Cardiac muscle cell (in vitro differentiated cells and primary cell): ENCODE measurements at regions not wholly inside any gene's neighbourhood (a gene's known extent, or its start where the extent isn't known, plus 50 kb on each side); places are given as distances from the start of the nearest gene placed in this dataset.
A peak's percentile ranks its signal among the peaks of the same experiment; 100 is the strongest.

ENCODE experiments used
- DNase-seq, 2 donors: peaks; one replicate each; pipeline versions ENCODE4 v3.0.0 to v3.0.0-alpha.2; 2010 to 2017; ENCODE audit warnings: low read depth in 1 of 2, low spot score in 1 of 2
- H3K27ac ChIP-seq: fragments of 200-600 bp; sonication (generic); 2 replicates; pipeline ENCODE4 v1.5.1; 2016
- H3K27me3 ChIP-seq: fragments of 200-600 bp; sonication (generic); 2 replicates; pipeline ENCODE4 v1.6.0; 2016; ENCODE audit warnings: control low read depth
- H3K36me3 ChIP-seq: fragments of 200-600 bp; sonication (generic); 2 replicates; pipeline ENCODE4 v1.5.1; 2016; ENCODE audit warnings: control low read depth
- H3K4me1 ChIP-seq: fragments of 200-600 bp; sonication (generic); 2 replicates; pipeline ENCODE4 v1.8.1; 2017; ENCODE audit warnings: low read depth, mild to moderate bottlenecking, mixed run types
- H3K4me3 ChIP-seq: fragments of 200-600 bp; sonication (generic); 2 replicates; pipeline ENCODE4 v1.5.1; 2016; ENCODE audit warnings: mild to moderate bottlenecking
- H3K9me3 ChIP-seq: fragments of 200-600 bp; sonication (generic); 2 replicates; pipeline ENCODE4 v1.5.1; 2017; ENCODE audit warnings: low read depth, mild to moderate bottlenecking, control low read depth
- TF ChIP-seq, protein P1 (sequence below): IDR thresholded peaks from 2 replicates; pipeline ENCODE4 v1.5.1; 2012; ENCODE audit warnings: low read depth, mild to moderate bottlenecking, low read length

DNA sequence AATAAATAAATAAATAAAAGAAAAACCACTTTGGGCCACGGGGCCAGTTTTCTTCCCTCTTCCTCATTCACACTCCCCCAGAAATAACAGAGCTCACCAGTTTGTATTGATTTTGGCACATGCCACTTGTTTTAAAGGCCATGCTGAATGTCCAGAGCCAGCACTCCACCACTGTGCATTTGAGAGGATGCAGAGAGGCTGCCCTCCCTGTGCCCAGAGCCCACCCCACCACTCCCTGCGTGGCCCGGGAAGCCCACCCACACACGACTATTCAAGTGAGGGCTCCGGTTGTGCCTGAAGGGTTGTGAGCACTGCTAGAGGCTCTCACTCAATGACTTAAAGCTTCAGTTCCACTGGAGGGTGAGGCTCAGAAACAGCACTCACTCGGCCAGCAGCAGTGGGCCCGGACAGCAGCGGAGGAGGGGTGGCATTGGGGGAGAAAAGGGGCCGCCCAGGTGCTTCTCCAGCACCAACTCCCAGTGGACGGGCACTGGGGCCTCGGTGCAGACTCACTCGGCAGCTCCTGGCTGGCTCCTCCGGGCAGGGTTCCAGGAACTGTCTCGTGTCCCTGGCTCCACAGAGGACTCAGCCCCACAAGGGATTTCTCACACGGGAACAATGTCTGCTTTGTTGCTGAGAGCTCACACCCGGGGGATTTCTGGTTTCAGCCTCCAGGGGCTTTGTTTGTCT lies 112.7 kb downstream of the SHANK2 start:
- Histone ChIP-seq H3K4me1 (no peaks in the 10 kb centered on the region), H3K4me3 (no peak overlapping the region)
- peak in 1 of 2 donors; percentile 51 for DNase-seq

DNA sequence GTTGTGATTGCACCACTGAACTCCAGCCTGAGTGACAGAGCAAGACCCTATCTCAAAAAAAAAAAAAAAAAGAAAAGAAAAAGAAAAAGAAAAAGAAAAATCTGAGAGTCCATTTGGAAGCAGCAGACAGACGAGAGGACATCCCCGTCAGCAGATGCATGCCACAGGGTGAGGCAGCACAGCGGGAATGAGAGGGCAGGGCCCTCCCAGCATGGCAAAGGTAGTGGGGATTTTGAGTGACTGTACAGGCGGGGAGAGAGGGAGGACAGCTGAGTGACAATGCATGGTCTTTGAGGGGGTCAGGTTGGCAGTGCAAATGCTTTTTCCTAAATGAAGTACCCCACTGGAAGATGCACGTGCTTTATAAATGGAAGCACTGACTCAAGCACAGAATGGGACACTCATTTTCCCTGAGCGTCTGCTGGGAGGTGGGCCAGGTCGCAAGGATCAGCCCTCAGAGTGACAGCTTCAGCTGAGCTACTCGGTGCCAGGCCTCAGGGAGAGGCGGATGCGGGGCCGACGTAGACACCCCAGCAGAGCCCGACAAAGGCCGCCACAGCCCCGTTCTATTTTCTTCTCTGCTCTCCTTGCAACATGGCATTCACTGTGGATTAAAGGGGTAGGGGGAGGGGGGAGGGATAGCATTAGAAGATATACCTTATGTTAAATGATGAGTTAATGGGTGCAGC lies 113.5 kb downstream of the SHANK2 start:
- Histone ChIP-seq H3K27me3 (no peaks in the 10 kb centered on the region), H3K27ac (no peak overlapping the region), H3K36me3 (no peaks in the 10 kb centered on the region), H3K4me1 (no peaks in the 10 kb centered on the region), H3K4me3 (no peak overlapping the region), H3K9me3 (no peaks in the 10 kb centered on the region)
- TF ChIP-seq, protein P1, sequence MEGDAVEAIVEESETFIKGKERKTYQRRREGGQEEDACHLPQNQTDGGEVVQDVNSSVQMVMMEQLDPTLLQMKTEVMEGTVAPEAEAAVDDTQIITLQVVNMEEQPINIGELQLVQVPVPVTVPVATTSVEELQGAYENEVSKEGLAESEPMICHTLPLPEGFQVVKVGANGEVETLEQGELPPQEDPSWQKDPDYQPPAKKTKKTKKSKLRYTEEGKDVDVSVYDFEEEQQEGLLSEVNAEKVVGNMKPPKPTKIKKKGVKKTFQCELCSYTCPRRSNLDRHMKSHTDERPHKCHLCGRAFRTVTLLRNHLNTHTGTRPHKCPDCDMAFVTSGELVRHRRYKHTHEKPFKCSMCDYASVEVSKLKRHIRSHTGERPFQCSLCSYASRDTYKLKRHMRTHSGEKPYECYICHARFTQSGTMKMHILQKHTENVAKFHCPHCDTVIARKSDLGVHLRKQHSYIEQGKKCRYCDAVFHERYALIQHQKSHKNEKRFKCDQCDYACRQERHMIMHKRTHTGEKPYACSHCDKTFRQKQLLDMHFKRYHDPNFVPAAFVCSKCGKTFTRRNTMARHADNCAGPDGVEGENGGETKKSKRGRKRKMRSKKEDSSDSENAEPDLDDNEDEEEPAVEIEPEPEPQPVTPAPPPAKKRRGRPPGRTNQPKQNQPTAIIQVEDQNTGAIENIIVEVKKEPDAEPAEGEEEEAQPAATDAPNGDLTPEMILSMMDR: no peak
- no peak for DNase-seq

More for the DNA sequence above, 112.7 kb downstream of the SHANK2 start:
- Histone ChIP-seq H3K9me3 (no peaks in the 10 kb centered on the region), H3K27me3 (no peaks in the 10 kb centered on the region), H3K36me3 (no peaks in the 10 kb centered on the region), H3K27ac (no peak overlapping the region)
- TF ChIP-seq, protein P1: no peak

DNA sequence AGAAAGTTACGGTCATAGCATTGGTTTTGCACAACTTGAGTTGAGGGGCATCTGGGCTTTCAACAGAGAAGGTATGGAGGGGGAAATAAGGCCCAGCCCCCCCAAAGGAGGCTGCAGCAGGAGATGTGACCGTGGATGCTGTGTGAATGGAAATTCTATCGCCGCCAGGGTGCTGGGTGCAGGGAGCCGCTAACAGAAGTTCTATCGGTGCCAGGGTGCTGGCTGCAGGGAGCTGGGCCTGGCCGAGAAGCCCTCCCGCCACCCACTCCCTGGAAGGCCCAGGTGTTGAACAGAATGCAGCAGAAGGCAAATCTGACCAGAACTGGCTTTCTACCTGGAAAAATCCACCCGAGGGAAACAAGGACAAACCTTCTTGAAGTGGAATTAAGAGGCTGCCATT lies 115.0 kb downstream of the SHANK2 start:
- Histone ChIP-seq H3K27ac (no peak overlapping the region), H3K4me3 (no peak overlapping the region), H3K27me3 (no peaks in the 10 kb centered on the region), H3K9me3 (no peaks in the 10 kb centered on the region), H3K4me1 (no peaks in the 10 kb centered on the region), H3K36me3 (no peaks in the 10 kb centered on the region)
- no peak for DNase-seq
- TF ChIP-seq, protein P1: no peak

DNA sequence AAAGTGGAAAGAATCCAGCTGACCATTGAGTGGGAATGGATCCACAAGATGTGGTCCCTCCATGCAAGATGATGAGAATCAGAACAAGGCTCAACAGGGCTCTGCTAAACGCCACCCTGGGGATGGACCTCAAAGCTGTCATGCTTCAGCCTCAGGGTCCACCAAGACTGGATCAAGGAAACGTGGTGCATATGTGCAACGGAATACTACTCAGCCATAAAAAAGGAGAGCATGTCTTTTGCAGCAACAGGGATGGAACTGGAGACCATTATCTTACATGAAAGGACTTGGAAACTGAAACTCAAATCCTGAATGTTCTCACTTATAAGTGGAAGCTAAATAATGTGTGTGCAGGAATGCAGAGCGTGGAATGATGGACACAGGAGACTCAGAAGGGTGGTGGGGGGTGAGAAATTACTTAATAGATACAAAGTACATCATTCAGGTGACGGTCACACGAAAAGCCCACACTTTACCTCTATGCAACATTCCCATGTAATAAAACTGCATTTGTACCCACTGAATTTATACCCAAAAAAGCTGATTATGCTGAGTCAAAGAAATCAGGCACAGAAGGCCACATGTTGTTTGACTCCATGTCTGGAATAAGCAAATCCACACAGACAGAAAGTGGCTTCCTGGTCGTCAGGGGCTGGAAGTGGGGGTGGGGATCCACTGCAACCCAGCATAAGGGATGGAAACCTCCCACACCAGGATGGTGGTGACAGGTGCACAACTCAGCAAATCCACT lies 116.1 kb downstream of the SHANK2 start:
- Histone ChIP-seq H3K4me3 (no peak overlapping the region), H3K36me3 (no peaks in the 10 kb centered on the region), H3K9me3 (no peaks in the 10 kb centered on the region), H3K27me3 (no peaks in the 10 kb centered on the region), H3K27ac (no peak overlapping the region), H3K4me1 (no peaks in the 10 kb centered on the region)
- TF ChIP-seq, protein P1: no peak
- no peak for DNase-seq

DNA sequence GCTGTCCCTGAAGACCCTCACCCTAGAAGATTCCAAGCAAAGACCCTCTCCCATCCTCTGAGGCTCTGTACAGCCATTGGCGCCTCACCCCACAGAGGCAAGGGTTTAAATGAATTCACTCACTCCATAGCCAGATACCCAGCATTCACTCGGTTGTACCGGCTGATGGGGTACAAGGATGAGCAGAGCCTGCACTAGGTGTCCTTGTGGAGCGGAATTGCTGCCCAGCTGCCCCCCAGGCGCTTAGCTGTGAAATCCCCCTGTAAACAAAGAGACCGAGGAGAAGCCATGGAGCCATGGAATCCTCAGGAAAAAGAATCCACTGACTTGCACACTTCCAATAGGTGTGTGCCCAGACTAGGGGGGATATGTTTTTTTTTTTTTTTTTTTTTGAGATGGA lies 117.3 kb downstream of the SHANK2 start:
- no peak for DNase-seq
- Histone ChIP-seq H3K27ac (no peak overlapping the region), H3K4me3 (no peak overlapping the region), H3K9me3 (no peaks in the 10 kb centered on the region), H3K27me3 (no peaks in the 10 kb centered on the region), H3K4me1 (no peaks in the 10 kb centered on the region), H3K36me3 (no peaks in the 10 kb centered on the region)
- TF ChIP-seq, protein P1: no peak
